ENCODE measurements at regions not wholly inside any gene's neighbourhood (a gene's known extent, or its start where the extent isn't known, plus 50 kb on each side); places are given as distances from the start of the nearest gene placed in this dataset.

DNA sequence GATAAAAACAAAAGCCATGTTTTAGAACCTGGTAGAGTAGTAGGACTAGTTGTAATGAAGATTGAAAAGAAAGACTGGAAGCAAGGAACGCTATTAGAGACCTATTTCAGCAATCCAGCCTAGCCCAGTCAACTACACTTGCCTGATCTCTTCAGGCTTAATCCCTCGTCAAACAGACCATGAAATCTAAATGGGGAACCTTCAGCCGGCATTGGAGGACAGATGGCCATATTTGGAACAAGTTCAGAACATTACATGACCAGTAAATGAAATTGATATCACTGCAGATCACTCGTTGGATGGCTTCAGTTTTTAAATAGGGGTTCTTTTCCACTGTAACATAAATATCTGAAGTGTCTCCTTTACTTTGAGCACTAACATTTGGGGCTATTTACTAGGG is 84.8 kb upstream of the WDR44 start:
- no peak for TF ChIP-seq CTCF (IDR thresholded peaks at IDR 0.05; ENCODE audit: low read depth, low read length)
- no peak for TF ChIP-seq EZH2phosphoT487 (IDR thresholded peaks at IDR 0.05; ENCODE audit: low read depth)
